ENCODE measurements at regions not wholly inside any gene's neighbourhood (a gene's known extent, or its start where the extent isn't known, plus 50 kb on each side); places are given as distances from the start of the nearest gene placed in this dataset.
A peak's percentile ranks its signal among the peaks of the same experiment; 100 is the strongest.

GRCh38 chr5:133669472-133669871 lies 57.1 kb upstream of the FSTL4 start:
- DNase-seq (ENCODE audit: insufficient read length, low spot score) (no peak), FAIRE-seq (no peak)

DNA sequence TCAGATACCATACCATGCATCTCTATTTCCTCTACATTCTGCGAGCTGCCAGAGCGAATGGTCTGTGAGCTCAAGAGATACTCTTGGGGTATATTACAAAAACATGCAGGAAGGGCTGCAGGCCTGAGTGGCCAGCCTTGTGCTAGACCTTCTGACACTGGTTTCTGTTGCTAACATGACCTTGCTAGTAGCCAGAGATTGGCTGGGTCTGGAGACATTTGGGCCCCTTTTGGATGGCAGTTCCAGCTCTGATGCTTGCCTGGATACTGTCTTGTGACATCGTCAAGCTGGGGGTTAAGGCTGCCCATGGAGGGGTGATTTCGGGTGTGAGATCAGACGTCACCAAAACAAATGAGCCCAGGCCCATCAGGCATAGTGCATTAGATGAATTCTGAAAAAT lies 56.1 kb upstream of the FSTL4 start:
- DNase-seq (ENCODE audit: insufficient read length, low spot score) (no peak), FAIRE-seq (no peak)

DNA sequence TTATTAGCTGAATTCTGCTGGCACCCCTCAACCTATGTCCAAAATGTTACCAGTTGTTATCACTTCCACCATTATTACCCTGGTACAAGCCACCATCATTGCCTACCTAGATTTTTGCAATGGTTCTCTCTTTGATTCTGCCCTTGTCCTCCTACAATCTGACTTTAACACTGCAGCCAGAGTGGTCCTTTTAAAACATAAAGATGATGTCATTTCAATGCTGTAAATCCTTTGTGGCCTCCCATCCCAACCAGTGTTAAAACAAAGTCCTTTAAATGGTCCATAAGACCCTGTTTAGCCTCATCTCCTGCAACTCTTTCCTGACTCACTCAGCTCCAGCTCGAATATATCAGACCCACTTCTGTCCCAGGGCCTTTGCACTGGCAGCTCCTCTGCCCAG lies 54.9 kb upstream of the FSTL4 start:
- DNase-seq (ENCODE audit: insufficient read length, low spot score), result no peak
- no peak for FAIRE-seq

DNA sequence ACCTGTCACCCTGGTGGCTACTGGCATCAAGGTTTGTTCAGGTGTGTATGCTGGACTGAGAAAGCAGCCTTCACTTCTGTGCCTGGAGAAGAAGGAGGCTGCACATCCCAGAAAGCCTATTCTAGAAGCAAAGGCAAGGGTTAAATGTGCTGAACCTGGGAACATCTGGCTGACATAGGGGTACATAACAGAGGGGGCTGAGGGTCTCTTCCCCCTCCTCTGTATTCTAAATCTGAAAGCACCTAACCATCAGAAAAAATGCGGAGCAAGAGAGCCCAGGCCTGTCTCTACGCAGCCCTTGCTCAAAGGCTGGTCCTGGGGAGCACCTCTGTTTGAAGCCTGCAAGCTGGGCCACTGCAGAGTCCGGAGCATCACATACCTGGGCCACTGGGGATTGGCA lies 53.2 kb upstream of the FSTL4 start:
- no peak for DNase-seq (ENCODE audit: insufficient read length, low spot score)
- no peak for FAIRE-seq

DNA sequence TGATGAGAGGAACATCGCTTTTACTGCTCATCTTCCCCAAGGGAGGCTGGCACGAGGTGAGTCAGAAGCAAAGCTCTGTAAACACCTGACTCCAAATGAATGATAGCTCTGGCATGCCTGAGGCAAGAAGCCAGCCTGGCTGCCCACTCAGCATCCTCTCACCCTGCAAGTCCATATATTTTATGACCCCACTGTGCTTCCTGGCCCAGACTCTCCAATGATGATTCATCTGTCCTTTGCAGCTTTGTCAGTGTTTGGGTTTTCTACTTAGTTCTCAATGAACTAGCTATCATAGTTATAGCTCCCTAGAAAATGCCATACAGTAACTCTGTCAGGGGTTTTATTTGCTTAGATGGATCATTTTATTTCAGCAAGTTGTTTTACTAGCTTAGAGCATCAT lies 52.1 kb upstream of the FSTL4 start:
- peak; percentile 67 for DNase-seq (ENCODE audit: insufficient read length, low spot score)
- peak; percentile 40 for FAIRE-seq

DNA sequence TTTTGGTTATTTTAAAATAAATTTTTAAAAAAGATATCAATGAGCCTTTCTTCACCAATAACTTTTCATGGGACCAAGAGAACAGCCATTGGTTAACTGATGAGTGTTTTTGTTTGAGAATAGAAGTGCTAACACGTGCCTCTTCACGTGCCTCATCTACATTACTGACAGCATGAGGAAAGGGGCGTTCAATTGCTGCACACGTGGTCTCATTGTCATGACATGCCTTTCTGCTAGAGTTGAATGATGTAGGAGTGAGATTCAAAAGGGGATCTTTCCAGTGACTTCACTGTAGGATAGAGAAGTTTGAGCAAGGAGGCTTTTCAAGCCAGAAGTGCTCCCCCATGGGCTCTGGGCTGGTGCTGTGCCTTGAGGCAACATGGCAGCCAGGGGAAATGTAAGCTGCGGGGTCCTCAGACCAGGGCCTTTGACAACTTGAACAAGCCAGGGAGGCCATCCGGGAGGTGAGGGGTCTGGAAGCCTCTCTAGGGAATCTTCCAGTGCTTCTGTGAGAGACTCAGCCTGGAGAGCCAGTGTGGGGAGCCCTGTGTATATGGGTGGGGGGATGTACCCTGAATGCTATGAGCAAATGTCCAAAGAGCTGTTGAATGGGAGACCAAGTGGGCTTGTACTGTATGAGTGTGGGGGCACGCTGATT lies 51.2 kb upstream of the FSTL4 start:
- DNase-seq (ENCODE audit: insufficient read length, low spot score), result no peak
- no peak for FAIRE-seq

DNA sequence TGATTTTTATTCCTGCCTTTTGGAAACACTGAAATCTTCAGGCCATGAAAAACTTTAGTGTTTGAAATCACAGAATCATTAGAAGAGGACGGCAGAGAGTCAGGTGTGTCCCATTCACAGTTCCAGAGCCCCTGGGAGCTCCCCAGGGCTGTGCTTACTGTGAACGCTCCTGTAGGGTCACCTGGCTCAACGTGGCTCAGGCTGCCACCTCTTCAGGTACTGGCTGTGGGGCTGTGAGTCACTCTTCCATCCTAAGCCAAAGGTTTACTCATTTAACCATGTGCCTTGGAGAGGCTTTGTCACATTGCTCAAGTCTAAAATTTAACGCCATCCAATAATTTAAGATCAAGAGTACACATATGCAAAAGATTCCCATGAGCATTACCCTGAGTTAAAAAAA lies 50.2 kb upstream of the FSTL4 start:
- FAIRE-seq, result no peak
- no peak for DNase-seq (ENCODE audit: insufficient read length, low spot score)
